H9 (cell line): ENCODE measurements at regions not wholly inside any gene's neighbourhood (a gene's known extent, or its start where the extent isn't known, plus 50 kb on each side); places are given as distances from the start of the nearest gene placed in this dataset.

Experiments used
- DNase-seq: peaks from one replicate; pipeline ENCODE4 v3.0.0-alpha.2; 2017
- H2AFZ ChIP-seq: one replicate; pipeline ENCODE4 v1.6.1; 2013; ENCODE audit warnings: mild to moderate bottlenecking, low read length, control low read depth, moderate library complexity
- H2AK5ac ChIP-seq: 2 replicates; pipeline ENCODE4 v1.6.1; 2013; ENCODE audit warnings: low read length, control low read depth, mixed read lengths; ENCODE audit not compliant: insufficient read length
- H2BK120ac ChIP-seq: one replicate; pipeline ENCODE4 v1.6.1; 2013; ENCODE audit warnings: low read depth, mild to moderate bottlenecking, low read length, control low read depth, inconsistent platforms; ENCODE audit not compliant: poor library complexity, severe bottlenecking
- H2BK12ac ChIP-seq: 2 replicates; pipeline ENCODE4 v1.6.1; 2013; ENCODE audit warnings: low read length, control low read depth, mixed read lengths, low read depth; ENCODE audit not compliant: insufficient read length
- H2BK15ac ChIP-seq: 2 replicates; pipeline ENCODE4 v1.6.1; 2013; ENCODE audit warnings: low read depth, low read length, control low read depth
- H2BK20ac ChIP-seq: one replicate; pipeline ENCODE4 v1.6.1; 2013; ENCODE audit warnings: low read depth, mild to moderate bottlenecking, low read length, control low read depth, inconsistent platforms; ENCODE audit not compliant: poor library complexity, severe bottlenecking
- H2BK5ac ChIP-seq: 2 replicates; pipeline ENCODE4 v1.6.1; 2013; ENCODE audit warnings: low read length, control low read depth, mixed read lengths; ENCODE audit not compliant: insufficient read length
- H3K14ac ChIP-seq: 2 replicates; pipeline ENCODE4 v1.6.1; 2013; ENCODE audit warnings: low read length, control low read depth; ENCODE audit not compliant: insufficient read depth
- H3K18ac ChIP-seq: 2 replicates; pipeline ENCODE4 v1.6.1; 2013; ENCODE audit warnings: low read depth, mild to moderate bottlenecking, mixed read lengths, low read length, control low read depth; ENCODE audit not compliant: insufficient read length
- H3K23ac ChIP-seq: 2 replicates; pipeline ENCODE4 v1.6.1; 2013; ENCODE audit warnings: low read length, control low read depth, mixed read lengths, low read depth; ENCODE audit not compliant: insufficient read length
- H3K23me2 ChIP-seq: 2 replicates; pipeline ENCODE4 v1.6.1; 2013; ENCODE audit warnings: low read depth, mild to moderate bottlenecking, mixed read lengths, low read length, control low read depth; ENCODE audit not compliant: insufficient read length, poor library complexity, severe bottlenecking
- H3K27ac ChIP-seq: 2 replicates; pipeline ENCODE4 v1.5.1; 2013; ENCODE audit warnings: low read length, control low read depth, mixed read lengths, low read depth; ENCODE audit not compliant: insufficient read length
- H3K27me3 ChIP-seq: 2 replicates; pipeline ENCODE4 v1.6.1; 2013; ENCODE audit warnings: low read length, control low read depth, inconsistent platforms; ENCODE audit not compliant: insufficient read depth
- H3K4ac ChIP-seq: 2 replicates; pipeline ENCODE4 v1.6.1; 2013; ENCODE audit warnings: low read depth, mild to moderate bottlenecking, control low read depth, inconsistent platforms, low read length, moderate library complexity
- H3K4me1 ChIP-seq: 2 replicates; pipeline ENCODE4 v1.6.1; 2013; ENCODE audit warnings: low read length, control low read depth, inconsistent platforms; ENCODE audit not compliant: insufficient read depth
- H3K4me2 ChIP-seq: 2 replicates; pipeline ENCODE4 v1.6.1; 2013; ENCODE audit warnings: low read length, control low read depth, mixed read lengths; ENCODE audit not compliant: insufficient read length, insufficient read depth
- H3K56ac ChIP-seq: 2 replicates; pipeline ENCODE4 v1.6.1; 2013; ENCODE audit warnings: low read depth, mild to moderate bottlenecking, mixed read lengths, low read length, control low read depth; ENCODE audit not compliant: insufficient read length
- H3K79me1 ChIP-seq: 2 replicates; pipeline ENCODE4 v1.6.1; 2013; ENCODE audit warnings: low read depth, mild to moderate bottlenecking, moderate library complexity, low read length, control low read depth, inconsistent platforms; ENCODE audit not compliant: insufficient read depth, poor library complexity, severe bottlenecking
- H3K79me2 ChIP-seq: 2 replicates; pipeline ENCODE4 v1.6.1; 2013; ENCODE audit warnings: low read length, control low read depth, inconsistent platforms; ENCODE audit not compliant: insufficient read depth
- H3K9ac ChIP-seq: 2 replicates; pipeline ENCODE4 v1.6.1; 2013; ENCODE audit warnings: low read length, control low read depth, mixed read lengths; ENCODE audit not compliant: insufficient read length; ENCODE audit errors: extremely low read depth
- H3K9me3 ChIP-seq: one replicate; pipeline ENCODE4 v1.6.1; 2013; ENCODE audit warnings: low read depth, low read length, inconsistent platforms; ENCODE audit not compliant: control insufficient read depth
- H3T11ph ChIP-seq: one replicate; pipeline ENCODE4 v1.6.1; 2013; ENCODE audit warnings: mild to moderate bottlenecking, low read length, control low read depth, inconsistent platforms
- H4K20me1 ChIP-seq: one replicate; pipeline ENCODE4 v1.6.1; 2013; ENCODE audit not compliant: control insufficient read depth, insufficient read length, insufficient read depth
- H4K5ac ChIP-seq: 2 replicates; pipeline ENCODE4 v1.6.1; 2013; ENCODE audit warnings: low read depth, mild to moderate bottlenecking, mixed read lengths, low read length, control low read depth; ENCODE audit not compliant: insufficient read length
- H4K8ac ChIP-seq: replicated peaks from 2 replicates; pipeline ENCODE4 v1.6.1; 2013; ENCODE audit warnings: low read length, control low read depth, mixed read lengths, low read depth; ENCODE audit not compliant: insufficient read length
- H4K91ac ChIP-seq: 2 replicates; pipeline ENCODE4 v1.6.1; 2013; ENCODE audit warnings: low read depth, mild to moderate bottlenecking, moderate library complexity, mixed read lengths, low read length, control low read depth; ENCODE audit not compliant: insufficient read length
- H3K27ac Mint-ChIP-seq, 3 experiments: 2 replicates in 2 of 3; 3 replicates in 1 of 3; pipeline ENCODE4 v1.8.0; 2020 to 2021; ENCODE audit warnings: mixed read lengths in 3 of 3, mild to moderate bottlenecking in 1 of 3, moderate library complexity in 1 of 3
- H3K27me3 Mint-ChIP-seq: 2 replicates; pipeline ENCODE4 v1.8.0; 2021; ENCODE audit warnings: low read depth, mild to moderate bottlenecking, moderate library complexity, mixed read lengths
- H3K36me3 Mint-ChIP-seq, 3 experiments: 2 replicates in 2 of 3; 3 replicates in 1 of 3; pipeline ENCODE4 v1.8.0; 2020 to 2021; ENCODE audit warnings: low read depth in 3 of 3, mixed read lengths in 3 of 3; ENCODE audit not compliant: insufficient read depth in 1 of 3
- H3K4me1 Mint-ChIP-seq, 2 experiments: 2 replicates each; pipeline ENCODE4 v1.8.0; 2020; ENCODE audit warnings: mixed read lengths in 2 of 2
- H3K4me3 Mint-ChIP-seq, 2 experiments: 2 replicates in 1 of 2; 3 replicates in 1 of 2; pipeline ENCODE4 v1.8.0; 2020 to 2021; ENCODE audit warnings: mild to moderate bottlenecking in 2 of 2, mixed read lengths in 2 of 2, moderate library complexity in 1 of 2
- H3K9me3 Mint-ChIP-seq, 2 experiments: 2 replicates in 1 of 2; 3 replicates in 1 of 2; pipeline ENCODE4 v1.8.0; 2020; ENCODE audit warnings: mild to moderate bottlenecking in 2 of 2, mixed read lengths in 2 of 2, moderate library complexity in 1 of 2
- WGBS: extraction: QIAGEN DNeasy Blood & Tissue Kit; methylation state at CpG from one replicate; pipeline ENCODE4 v1.1.7; 2013; ENCODE audit warnings: missing lambda C conversion rate, low lambda C conversion rate, mixed read lengths; ENCODE audit not compliant: insufficient read length; ENCODE audit errors: extremely low coverage; 5-methylcytosine and 5-hydroxymethylcytosine counted together
- TF ChIP-seq, protein P1 (sequence below): fragments of 200-600 bp; sonication (generic); conservative IDR thresholded peaks from 3 replicates; pipeline ENCODE4 v1.8.0; 2021; ENCODE audit warnings: antibody characterized with exemption, mild to moderate bottlenecking

DNA sequence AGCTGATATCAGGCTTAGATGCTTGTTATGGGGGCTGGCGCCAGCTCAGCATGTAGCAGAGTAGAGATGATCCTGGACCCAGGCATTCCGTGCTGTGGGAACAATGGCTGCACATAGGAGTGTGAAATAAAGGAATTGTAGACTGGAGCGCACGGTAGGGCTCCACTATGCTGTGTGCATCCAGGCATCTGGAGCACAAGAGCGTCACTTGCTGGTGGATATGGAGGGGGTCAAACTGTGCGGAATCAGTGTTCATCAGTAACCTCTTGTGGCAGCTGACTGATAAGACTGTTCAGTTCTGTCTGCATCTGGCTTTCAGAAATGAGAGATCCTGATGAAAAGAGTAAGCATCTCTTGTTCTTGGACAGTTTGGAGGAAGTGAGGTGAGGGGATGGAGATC lies 55.8 kb downstream of the ZNF503 start:
- H2BK120ac ChIP-seq, result no peak overlapping the region
- peaks cover 2% of the 10 kb centered on the region for H3K4me1 ChIP-seq
- peaks cover 5 to 7% of the 10 kb centered on the region in 2 experiments; a peak in 4 of 5 replicates for H3K9me3 Mint-ChIP-seq
- H2BK12ac ChIP-seq, result no peak overlapping the region
- no peak for DNase-seq
- no peaks in the 10 kb centered on the region for H3K79me1 ChIP-seq
- H4K8ac ChIP-seq, result no peak overlapping the region
- H3K9ac ChIP-seq, result no peak overlapping the region
- H2BK15ac ChIP-seq, result no peak overlapping the region
- H3K4me1 Mint-ChIP-seq, result peaks cover 4 to 7% of the 10 kb centered on the region in 2 experiments
- H3K9me3 ChIP-seq, result no peaks in the 10 kb centered on the region
- H2AK5ac ChIP-seq, result no peak overlapping the region
- no peak overlapping the region for H3K27ac Mint-ChIP-seq
- H3K36me3 Mint-ChIP-seq, result no peaks in the 10 kb centered on the region; a peak in 1 of 7 replicates
- no CpG with 5 or more reads among the region's 6 CpGs for WGBS
- no peak overlapping the region for H3K4me3 Mint-ChIP-seq
- TF ChIP-seq, protein P1, sequence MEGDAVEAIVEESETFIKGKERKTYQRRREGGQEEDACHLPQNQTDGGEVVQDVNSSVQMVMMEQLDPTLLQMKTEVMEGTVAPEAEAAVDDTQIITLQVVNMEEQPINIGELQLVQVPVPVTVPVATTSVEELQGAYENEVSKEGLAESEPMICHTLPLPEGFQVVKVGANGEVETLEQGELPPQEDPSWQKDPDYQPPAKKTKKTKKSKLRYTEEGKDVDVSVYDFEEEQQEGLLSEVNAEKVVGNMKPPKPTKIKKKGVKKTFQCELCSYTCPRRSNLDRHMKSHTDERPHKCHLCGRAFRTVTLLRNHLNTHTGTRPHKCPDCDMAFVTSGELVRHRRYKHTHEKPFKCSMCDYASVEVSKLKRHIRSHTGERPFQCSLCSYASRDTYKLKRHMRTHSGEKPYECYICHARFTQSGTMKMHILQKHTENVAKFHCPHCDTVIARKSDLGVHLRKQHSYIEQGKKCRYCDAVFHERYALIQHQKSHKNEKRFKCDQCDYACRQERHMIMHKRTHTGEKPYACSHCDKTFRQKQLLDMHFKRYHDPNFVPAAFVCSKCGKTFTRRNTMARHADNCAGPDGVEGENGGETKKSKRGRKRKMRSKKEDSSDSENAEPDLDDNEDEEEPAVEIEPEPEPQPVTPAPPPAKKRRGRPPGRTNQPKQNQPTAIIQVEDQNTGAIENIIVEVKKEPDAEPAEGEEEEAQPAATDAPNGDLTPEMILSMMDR, result no peak
- H3K23me2 ChIP-seq, result no peaks in the 10 kb centered on the region
- H3K18ac ChIP-seq, result no peak overlapping the region
- H3K23ac ChIP-seq, result no peak overlapping the region
- H4K20me1 ChIP-seq, result no peaks in the 10 kb centered on the region
- H3K14ac ChIP-seq, result no peak overlapping the region
- no peak overlapping the region for H3K4ac ChIP-seq
- H3K27ac ChIP-seq, result no peak overlapping the region
- H3K79me2 ChIP-seq, result no peaks in the 10 kb centered on the region
- no peak overlapping the region for H2BK5ac ChIP-seq
- H3T11ph ChIP-seq, result no peak overlapping the region
- H4K91ac ChIP-seq, result no peak overlapping the region
- H4K5ac ChIP-seq, result no peak overlapping the region
- no peak overlapping the region for H3K56ac ChIP-seq
- H2AFZ ChIP-seq, result no peak overlapping the region
- no peak overlapping the region for H2BK20ac ChIP-seq
- H3K4me2 ChIP-seq, result no peak overlapping the region
- no peaks in the 10 kb centered on the region for H3K27me3 ChIP-seq
- H3K27me3 Mint-ChIP-seq, result peaks cover 3% of the 10 kb centered on the region
